ENCODE measurements at regions not wholly inside any gene's neighbourhood (a gene's known extent, or its start where the extent isn't known, plus 50 kb on each side); places are given as distances from the start of the nearest gene placed in this dataset.

DNA sequence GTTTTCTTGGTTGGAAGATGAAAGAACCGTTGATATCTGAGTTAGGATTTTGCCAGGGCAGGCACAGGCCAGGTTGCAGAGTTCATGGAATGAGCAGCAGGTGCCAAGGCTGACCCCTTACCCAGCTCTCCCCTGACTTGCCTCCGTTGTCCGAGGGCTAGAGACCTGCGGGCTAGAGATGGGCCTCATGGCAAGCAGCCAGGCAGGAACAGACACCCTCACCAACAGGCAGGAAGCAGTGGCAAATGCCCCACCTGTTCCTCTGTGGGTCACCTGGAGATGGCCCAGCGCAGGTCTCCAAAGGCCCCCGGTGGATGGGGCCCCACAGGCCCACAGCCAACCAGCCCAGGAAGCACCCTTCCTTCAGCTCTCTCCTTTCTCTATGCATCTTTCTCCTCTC, 186.7 kb upstream of the PMEPA1 start:
- ATAC-seq: no peak
- Histone ChIP-seq H3K9ac (ENCODE audit: low read length) (no peak overlapping the region), H3K79me2 (ENCODE audit: insufficient read depth, low read length) (no peaks in the 10 kb centered on the region), H3K36me3 (ENCODE audit: control insufficient read depth in 1 of 2, insufficient read depth in 2 of 2, low read length in 2 of 2) (no peaks in the 10 kb centered on the region), H3K9me3 (ENCODE audit: control insufficient read depth in 1 of 2, insufficient read depth in 1 of 2, low read depth in 1 of 2, low read length in 2 of 2) (no peaks in the 10 kb centered on the region), H3K27me3 (ENCODE audit: insufficient read depth, low read length) (peaks cover 28% of the 10 kb centered on the region), H3K27ac (ENCODE audit: low read depth, low read length) (no peak overlapping the region), H3K4me3 (replicated peaks in 1 of 2; ENCODE audit: low read depth in 1 of 2, low read length in 2 of 2) (no peak overlapping the region), H3K4me1 (ENCODE audit: control insufficient read depth in 1 of 2, insufficient read depth in 2 of 2, low read length in 2 of 2) (no peaks in the 10 kb centered on the region), H3K4me2 (ENCODE audit: low read length) (no peak overlapping the region), H2AFZ (ENCODE audit: low read depth, low read length, poor library complexity, severe bottlenecking) (no peak overlapping the region), H3K9me2 (ENCODE audit: insufficient read depth) (no peaks in the 10 kb centered on the region), H4K20me1 (ENCODE audit: insufficient read depth) (no peaks in the 10 kb centered on the region)
- BruUV-seq (replicated peaks): no TSS peak
- ChIA-PET CTCF (no interaction called here), RAD21 (ENCODE audit: low non-redundant PET in 1 of 2, low total read pairs in 2 of 2, uncharacterized antibody in 2 of 2, unreplicated experiment in 2 of 2) (no interaction called here), POLR2A (no interaction called here)
- intact Hi-C loops (cut with micrococcal nuclease): no loop called here
- TF ChIP-seq, protein P1, sequence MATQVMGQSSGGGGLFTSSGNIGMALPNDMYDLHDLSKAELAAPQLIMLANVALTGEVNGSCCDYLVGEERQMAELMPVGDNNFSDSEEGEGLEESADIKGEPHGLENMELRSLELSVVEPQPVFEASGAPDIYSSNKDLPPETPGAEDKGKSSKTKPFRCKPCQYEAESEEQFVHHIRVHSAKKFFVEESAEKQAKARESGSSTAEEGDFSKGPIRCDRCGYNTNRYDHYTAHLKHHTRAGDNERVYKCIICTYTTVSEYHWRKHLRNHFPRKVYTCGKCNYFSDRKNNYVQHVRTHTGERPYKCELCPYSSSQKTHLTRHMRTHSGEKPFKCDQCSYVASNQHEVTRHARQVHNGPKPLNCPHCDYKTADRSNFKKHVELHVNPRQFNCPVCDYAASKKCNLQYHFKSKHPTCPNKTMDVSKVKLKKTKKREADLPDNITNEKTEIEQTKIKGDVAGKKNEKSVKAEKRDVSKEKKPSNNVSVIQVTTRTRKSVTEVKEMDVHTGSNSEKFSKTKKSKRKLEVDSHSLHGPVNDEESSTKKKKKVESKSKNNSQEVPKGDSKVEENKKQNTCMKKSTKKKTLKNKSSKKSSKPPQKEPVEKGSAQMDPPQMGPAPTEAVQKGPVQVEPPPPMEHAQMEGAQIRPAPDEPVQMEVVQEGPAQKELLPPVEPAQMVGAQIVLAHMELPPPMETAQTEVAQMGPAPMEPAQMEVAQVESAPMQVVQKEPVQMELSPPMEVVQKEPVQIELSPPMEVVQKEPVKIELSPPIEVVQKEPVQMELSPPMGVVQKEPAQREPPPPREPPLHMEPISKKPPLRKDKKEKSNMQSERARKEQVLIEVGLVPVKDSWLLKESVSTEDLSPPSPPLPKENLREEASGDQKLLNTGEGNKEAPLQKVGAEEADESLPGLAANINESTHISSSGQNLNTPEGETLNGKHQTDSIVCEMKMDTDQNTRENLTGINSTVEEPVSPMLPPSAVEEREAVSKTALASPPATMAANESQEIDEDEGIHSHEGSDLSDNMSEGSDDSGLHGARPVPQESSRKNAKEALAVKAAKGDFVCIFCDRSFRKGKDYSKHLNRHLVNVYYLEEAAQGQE (IDR thresholded peaks at IDR 0.05; ENCODE audit: low read depth): no peak
- no peak for TF ChIP-seq EGR1 (IDR thresholded peaks at IDR 0.05; ENCODE audit: low read depth)
- DNase-seq (ENCODE audit: low read depth, low spot score): no peak

DNA sequence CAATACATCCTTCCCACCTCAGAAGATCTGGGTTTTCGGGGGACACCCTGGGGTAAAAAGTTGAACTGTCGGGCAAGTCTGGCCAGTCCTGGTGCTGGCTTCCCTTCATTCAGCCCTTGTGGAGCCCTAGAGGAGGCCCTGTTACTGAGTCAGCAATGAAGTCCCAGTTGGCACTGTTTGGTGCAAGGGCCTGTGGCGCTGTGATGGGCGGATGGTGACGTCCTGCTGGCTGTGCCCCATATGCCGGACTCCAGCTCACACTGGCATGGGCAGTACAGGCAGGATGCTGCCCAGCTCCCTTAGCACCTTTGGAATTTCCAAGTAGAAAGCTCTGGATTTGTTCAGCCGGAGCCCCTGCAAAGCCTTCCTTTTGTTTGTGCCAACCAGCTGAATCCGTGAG, 186.2 kb upstream of the PMEPA1 start:
- no peaks in the 10 kb centered on the region for H3K9me2 ChIP-seq (ENCODE audit: insufficient read depth)
- no peaks in the 10 kb centered on the region for H3K4me1 ChIP-seq (ENCODE audit: control insufficient read depth in 1 of 2, insufficient read depth in 2 of 2, low read length in 2 of 2)
- intact Hi-C loops (cut with micrococcal nuclease): no loop called here
- H3K9ac ChIP-seq (ENCODE audit: low read length): no peak overlapping the region
- no peaks in the 10 kb centered on the region for H3K9me3 ChIP-seq (ENCODE audit: control insufficient read depth in 1 of 2, insufficient read depth in 1 of 2, low read depth in 1 of 2, low read length in 2 of 2)
- ChIA-PET RAD21 (ENCODE audit: low non-redundant PET in 1 of 2, low total read pairs in 2 of 2, uncharacterized antibody in 2 of 2, unreplicated experiment in 2 of 2) (no interaction called here), POLR2A (no interaction called here), CTCF (no interaction called here)
- TF ChIP-seq EZH2 (IDR thresholded peaks at IDR 0.05): no peak
- TF ChIP-seq, protein P2, sequence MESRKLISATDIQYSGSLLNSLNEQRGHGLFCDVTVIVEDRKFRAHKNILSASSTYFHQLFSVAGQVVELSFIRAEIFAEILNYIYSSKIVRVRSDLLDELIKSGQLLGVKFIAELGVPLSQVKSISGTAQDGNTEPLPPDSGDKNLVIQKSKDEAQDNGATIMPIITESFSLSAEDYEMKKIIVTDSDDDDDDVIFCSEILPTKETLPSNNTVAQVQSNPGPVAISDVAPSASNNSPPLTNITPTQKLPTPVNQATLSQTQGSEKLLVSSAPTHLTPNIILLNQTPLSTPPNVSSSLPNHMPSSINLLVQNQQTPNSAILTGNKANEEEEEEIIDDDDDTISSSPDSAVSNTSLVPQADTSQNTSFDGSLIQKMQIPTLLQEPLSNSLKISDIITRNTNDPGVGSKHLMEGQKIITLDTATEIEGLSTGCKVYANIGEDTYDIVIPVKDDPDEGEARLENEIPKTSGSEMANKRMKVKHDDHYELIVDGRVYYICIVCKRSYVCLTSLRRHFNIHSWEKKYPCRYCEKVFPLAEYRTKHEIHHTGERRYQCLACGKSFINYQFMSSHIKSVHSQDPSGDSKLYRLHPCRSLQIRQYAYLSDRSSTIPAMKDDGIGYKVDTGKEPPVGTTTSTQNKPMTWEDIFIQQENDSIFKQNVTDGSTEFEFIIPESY (IDR thresholded peaks at IDR 0.05; ENCODE audit: extremely low read depth, insufficient replicate concordance, low read length): no peak
- TF ChIP-seq EGR1 (IDR thresholded peaks at IDR 0.05; ENCODE audit: low read depth): no peak
- no peak for TF ChIP-seq SP1 (IDR thresholded peaks at IDR 0.05; ENCODE audit: low read depth)
- TF ChIP-seq FOSL1 (IDR thresholded peaks at IDR 0.05; ENCODE audit: low read depth): no peak
- TF ChIP-seq, protein P1 (IDR thresholded peaks at IDR 0.05; ENCODE audit: low read depth): no peak
- no peak for TF ChIP-seq CBX3 (IDR thresholded peaks at IDR 0.05; ENCODE audit: low read depth)
- TF ChIP-seq ELF1 (IDR thresholded peaks at IDR 0.05; ENCODE audit: borderline replicate concordance, low read depth): no peak
- H3K36me3 ChIP-seq (ENCODE audit: control insufficient read depth in 1 of 2, insufficient read depth in 2 of 2, low read length in 2 of 2): no peaks in the 10 kb centered on the region
- no peak overlapping the region for H3K4me2 ChIP-seq (ENCODE audit: low read length)
- H2AFZ ChIP-seq (ENCODE audit: low read depth, low read length, poor library complexity, severe bottlenecking): no peak overlapping the region
- no peaks in the 10 kb centered on the region for H3K79me2 ChIP-seq (ENCODE audit: insufficient read depth, low read length)
- BruUV-seq (replicated peaks): no TSS peak
- H3K4me3 ChIP-seq (replicated peaks in 1 of 2; ENCODE audit: low read depth in 1 of 2, low read length in 2 of 2): no peak overlapping the region
- no peaks in the 10 kb centered on the region for H4K20me1 ChIP-seq (ENCODE audit: insufficient read depth)
- ATAC-seq (no peak), DNase-seq (ENCODE audit: low read depth, low spot score) (no peak)
- H3K27ac ChIP-seq (ENCODE audit: low read depth, low read length): no peak overlapping the region
- H3K27me3 ChIP-seq (ENCODE audit: insufficient read depth, low read length): peaks cover 23% of the 10 kb centered on the region

Measured in HCT116 (cell line).